Nephron progenitor cell (in vitro differentiated cells): ENCODE measurements at regions not wholly inside any gene's neighbourhood (a gene's known extent, or its start where the extent isn't known, plus 50 kb on each side); places are given as distances from the start of the nearest gene placed in this dataset.

Experiments
- DNase-seq: peaks from one replicate; pipeline ENCODE4 v3.0.0; 2021
- H3K27ac Mint-ChIP-seq: 2 replicates; pipeline ENCODE4 v1.8.0; 2021; ENCODE audit warnings: mild to moderate bottlenecking, moderate library complexity, mixed read lengths
- H3K27me3 Mint-ChIP-seq: 2 replicates; pipeline ENCODE4 v1.8.0; 2021; ENCODE audit warnings: mild to moderate bottlenecking, low read depth, mixed read lengths; ENCODE audit not compliant: poor library complexity
- H3K36me3 Mint-ChIP-seq: 2 replicates; pipeline ENCODE4 v1.8.0; 2021; ENCODE audit warnings: low read depth, mixed read lengths
- H3K4me1 Mint-ChIP-seq: 2 replicates; pipeline ENCODE4 v1.8.0; 2021; ENCODE audit warnings: mixed read lengths
- H3K4me3 Mint-ChIP-seq: 2 replicates; pipeline ENCODE4 v1.8.0; 2021; ENCODE audit warnings: mild to moderate bottlenecking, moderate library complexity, mixed read lengths
- H3K9me3 Mint-ChIP-seq: 2 replicates; pipeline ENCODE4 v1.8.0; 2021; ENCODE audit warnings: mild to moderate bottlenecking, moderate library complexity, mixed read lengths
- CTCF ChIP-seq: fragments of 200-600 bp; sonication (generic); IDR thresholded peaks from 2 replicates; pipeline ENCODE4 v1.5.0; 2021; ENCODE audit warnings: antibody characterized with exemption

- H3K4me1 Mint-ChIP-seq, result peaks cover 5% of the 10 kb centered on the region
- H3K27ac Mint-ChIP-seq, result no peak overlapping the region
- no peaks in the 10 kb centered on the region for H3K36me3 Mint-ChIP-seq
- H3K4me3 Mint-ChIP-seq, result no peak overlapping the region
- H3K27me3 Mint-ChIP-seq, result no peaks in the 10 kb centered on the region
- H3K9me3 Mint-ChIP-seq, result no peaks in the 10 kb centered on the region
- no peak for TF ChIP-seq CTCF
- no peak for DNase-seq
Observed at GRCh38 chr1:78797108-78797781, 147.6 kb downstream of the IFI44 start.

GRCh38 chr1:78799926-78800325 lies 150.3 kb downstream of the IFI44 start:
- H3K36me3 Mint-ChIP-seq, result no peaks in the 10 kb centered on the region
- no peak for DNase-seq
- no peak overlapping the region for H3K4me3 Mint-ChIP-seq
- TF ChIP-seq CTCF, result no peak
- no peaks in the 10 kb centered on the region for H3K27me3 Mint-ChIP-seq
- no peaks in the 10 kb centered on the region for H3K9me3 Mint-ChIP-seq
- H3K4me1 Mint-ChIP-seq, result peaks cover 5% of the 10 kb centered on the region
- H3K27ac Mint-ChIP-seq, result no peak overlapping the region

GRCh38 chr1:78814176-78814575 lies 164.5 kb downstream of the IFI44 start:
- Mint-ChIP-seq H3K36me3 (no peaks in the 10 kb centered on the region), H3K4me3 (no peak overlapping the region), H3K27me3 (peaks cover 4% of the 10 kb centered on the region), H3K4me1 (no peaks in the 10 kb centered on the region), H3K27ac (no peak overlapping the region), H3K9me3 (no peaks in the 10 kb centered on the region)
- no peak for TF ChIP-seq CTCF
- DNase-seq, result no peak

GRCh38 chr1:78825561-78825960 lies 175.9 kb downstream of the IFI44 start:
- DNase-seq, result no peak
- TF ChIP-seq CTCF, result no peak
- H3K4me1 Mint-ChIP-seq, result peaks cover 12% of the 10 kb centered on the region
- no peaks in the 10 kb centered on the region for H3K36me3 Mint-ChIP-seq
- H3K27me3 Mint-ChIP-seq, result no peaks in the 10 kb centered on the region
- H3K9me3 Mint-ChIP-seq, result no peaks in the 10 kb centered on the region
- no peak overlapping the region for H3K27ac Mint-ChIP-seq
- H3K4me3 Mint-ChIP-seq, result no peak overlapping the region

GRCh38 chr1:78829644-78830043 lies 176.9 kb downstream of the ADGRL4 start:
- no peaks in the 10 kb centered on the region for H3K27me3 Mint-ChIP-seq
- no peak for TF ChIP-seq CTCF
- no peaks in the 10 kb centered on the region for H3K36me3 Mint-ChIP-seq
- no peak overlapping the region for H3K4me3 Mint-ChIP-seq
- H3K27ac Mint-ChIP-seq, result no peak overlapping the region
- no peak for DNase-seq
- peaks cover 23% of the 10 kb centered on the region for H3K4me1 Mint-ChIP-seq
- no peaks in the 10 kb centered on the region for H3K9me3 Mint-ChIP-seq

- no peaks in the 10 kb centered on the region for H3K36me3 Mint-ChIP-seq
- TF ChIP-seq CTCF, result no peak
- no peak overlapping the region for H3K4me3 Mint-ChIP-seq
- no peaks in the 10 kb centered on the region for H3K9me3 Mint-ChIP-seq
- peaks cover 23% of the 10 kb centered on the region for H3K4me1 Mint-ChIP-seq
- peak overlapping the region; percentile 30 for H3K27ac Mint-ChIP-seq
- no peak for DNase-seq
- H3K27me3 Mint-ChIP-seq, result no peaks in the 10 kb centered on the region
Observed at GRCh38 chr1:78830321-78830720, 176.2 kb downstream of the ADGRL4 start.
